ENCODE measurements at regions not wholly inside any gene's neighbourhood (a gene's known extent, or its start where the extent isn't known, plus 50 kb on each side); places are given as distances from the start of the nearest gene placed in this dataset.
"Not testable (repeated sequence)": the region's sequence is repeated elsewhere in the genome, so short reads cannot be mapped to it uniquely, and the experiment has no call there.

- not testable (repeated sequence) for DNase-seq (ENCODE audit: low spot score)
These were observed 147.4 kb downstream of the NPIPB11 start for GRCh38 chr16:29258946-29259634.

GRCh38 chr16:29257419-29258336 is 148.8 kb downstream of the NPIPB11 start:
- DNase-seq (ENCODE audit: low spot score), result not testable (repeated sequence)

- no peak for DNase-seq (ENCODE audit: low spot score)
These were observed 150.0 kb downstream of the NPIPB11 start for GRCh38 chr16:29256501-29256981.

DNA sequence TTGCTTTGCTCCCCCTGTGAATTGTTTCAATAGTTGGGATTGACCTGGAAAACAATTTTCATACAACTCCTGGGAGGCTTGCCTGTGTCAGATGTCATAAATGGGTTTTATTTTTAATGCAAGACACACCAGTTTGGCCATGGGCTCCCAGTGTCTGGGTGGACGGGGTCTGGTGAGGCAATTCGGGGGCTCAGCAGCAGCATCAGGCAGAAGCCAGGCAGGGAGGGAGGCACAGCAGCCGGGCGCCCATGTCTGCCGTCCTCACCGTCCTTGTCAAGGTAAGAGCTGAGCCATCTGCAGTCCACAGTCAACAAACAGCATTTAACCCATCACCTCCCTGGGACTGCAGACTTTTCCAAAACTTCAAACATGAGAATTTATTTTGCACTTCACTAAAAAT is 150.6 kb downstream of the NPIPB11 start:
- DNase-seq (ENCODE audit: low spot score), result not testable (repeated sequence)

DNA sequence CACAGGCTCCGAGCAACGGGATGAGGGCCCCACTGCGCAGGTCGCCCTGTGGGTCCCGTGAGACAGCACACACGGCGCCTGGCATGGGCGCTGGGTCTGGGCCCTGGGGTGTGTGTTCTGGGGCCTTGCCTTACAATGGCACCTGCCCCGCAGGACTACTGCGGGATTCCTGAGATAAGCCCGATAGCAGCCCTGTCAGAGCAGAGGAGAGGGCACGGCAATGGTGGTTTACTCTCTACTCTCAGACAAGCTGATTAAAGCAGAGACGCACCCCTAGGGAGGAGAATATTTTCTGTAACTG is 151.1 kb downstream of the NPIPB11 start:
- DNase-seq (ENCODE audit: low spot score), result not testable (repeated sequence)

- no peak for DNase-seq (ENCODE audit: low spot score)
These were observed 151.6 kb downstream of the NPIPB11 start for GRCh38 chr16:29254676-29255495.

GRCh38 chr16:29253716-29254590 is 152.6 kb downstream of the NPIPB11 start:
- DNase-seq (ENCODE audit: low spot score), result not testable (repeated sequence)

DNA sequence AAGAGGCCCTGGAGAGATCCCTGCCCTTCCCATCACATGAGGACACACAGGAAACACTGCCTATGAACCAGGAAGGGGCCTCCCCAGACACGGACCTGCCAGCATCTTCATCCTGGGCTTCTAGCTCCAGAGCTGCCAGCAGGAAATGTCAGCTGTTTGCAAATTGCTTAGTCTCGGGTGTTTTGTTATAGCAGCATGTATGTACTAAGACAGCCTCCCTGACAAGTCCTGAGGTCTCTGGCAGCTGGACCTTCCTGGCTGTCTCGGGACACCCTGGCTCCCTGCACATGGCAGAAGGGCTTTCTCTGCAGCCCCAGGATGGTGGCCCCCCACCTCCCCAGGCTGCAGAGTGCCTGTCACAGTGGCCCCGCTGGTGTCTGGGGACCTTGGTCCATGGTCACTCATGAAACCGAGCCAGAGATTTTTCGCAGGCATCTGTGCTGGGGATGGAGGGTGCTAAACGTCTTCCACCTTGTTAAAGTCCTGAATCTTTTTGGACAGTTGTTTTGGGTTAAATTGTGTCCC is 153.4 kb downstream of the NPIPB11 start:
- not testable (repeated sequence) for DNase-seq (ENCODE audit: low spot score)

GRCh38 chr16:29252311-29252710 is 154.2 kb downstream of the NPIPB11 start:
- not testable (repeated sequence) for DNase-seq (ENCODE audit: low spot score)

- DNase-seq (ENCODE audit: low spot score), result not testable (repeated sequence)
These were observed 154.9 kb downstream of the NPIPB11 start for GRCh38 chr16:29251571-29252011.

GRCh38 chr16:29250923-29251434 is 155.5 kb downstream of the NPIPB11 start:
- not testable (repeated sequence) for DNase-seq (ENCODE audit: low spot score)

GRCh38 chr16:29250469-29250868 is 156.0 kb downstream of the NPIPB11 start:
- DNase-seq (ENCODE audit: low spot score), result not testable (repeated sequence)

- DNase-seq (ENCODE audit: low spot score), result not testable (repeated sequence)
These were observed 157.6 kb downstream of the NPIPB11 start for GRCh38 chr16:29248940-29249318.

DNA sequence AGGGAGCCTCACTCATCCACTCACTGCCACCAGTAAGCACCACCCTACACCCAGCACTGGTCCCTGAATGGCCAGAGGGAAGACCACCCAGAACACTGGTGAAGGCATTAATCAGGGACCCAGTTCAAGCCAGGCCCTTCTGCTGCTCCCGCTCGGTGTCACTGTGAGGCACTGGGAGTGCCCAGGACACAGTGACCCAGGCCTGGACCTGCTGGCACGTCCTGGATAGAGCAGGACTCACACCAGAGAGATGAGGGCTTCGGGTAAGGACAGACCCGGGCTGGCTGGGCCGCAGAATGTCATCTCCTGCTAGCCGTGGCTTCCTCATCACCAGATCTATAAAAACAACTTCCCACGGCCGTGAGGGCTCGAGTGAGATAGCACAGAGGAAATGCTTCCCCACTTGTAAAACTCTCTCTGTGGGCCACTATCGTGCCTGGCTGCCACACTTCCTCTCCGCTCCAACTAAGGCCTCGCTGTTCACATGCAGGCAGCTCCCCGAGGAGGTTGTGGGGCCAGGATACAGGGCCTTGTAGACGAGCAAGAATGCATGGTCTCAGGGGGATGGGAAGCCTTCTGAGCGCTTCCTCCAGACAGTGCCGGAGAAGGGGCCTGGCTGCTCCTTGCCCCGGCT is 158.1 kb downstream of the NPIPB11 start:
- DNase-seq (ENCODE audit: low spot score), result peak; percentile 21

- DNase-seq (ENCODE audit: low spot score), result not testable (repeated sequence)
These were observed 160.4 kb downstream of the NPIPB11 start for GRCh38 chr16:29246091-29246490.

GRCh38 chr16:29237971-29238370 is 168.5 kb downstream of the NPIPB11 start:
- no peak for DNase-seq (ENCODE audit: low spot score)

- DNase-seq (ENCODE audit: low spot score), result not testable (repeated sequence)
These were observed 169.0 kb downstream of the NPIPB11 start for GRCh38 chr16:29237495-29237894.

DNA sequence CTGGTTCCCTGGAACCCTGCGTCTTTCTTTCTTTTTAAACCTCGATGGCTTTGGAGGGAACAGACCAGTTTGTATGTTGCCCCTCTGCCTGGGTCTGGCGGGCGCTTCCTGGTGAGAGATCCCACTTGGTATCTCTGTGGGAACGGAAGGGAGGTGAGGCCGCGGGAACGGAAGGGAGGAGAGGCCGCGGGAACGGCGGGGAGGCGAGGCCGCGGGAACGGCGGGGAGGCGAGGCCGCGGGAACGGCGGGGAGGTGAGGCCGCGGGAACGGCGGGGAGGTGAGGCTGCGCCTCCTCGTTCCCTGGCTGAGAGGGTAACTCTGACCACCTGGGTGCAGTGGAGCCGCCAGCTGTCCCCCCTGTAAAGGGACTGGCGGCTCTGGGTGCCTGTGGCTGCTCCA is 169.5 kb downstream of the NPIPB11 start:
- not testable (repeated sequence) for DNase-seq (ENCODE audit: low spot score)

- not testable (repeated sequence) for DNase-seq (ENCODE audit: low spot score)
These were observed 170.6 kb downstream of the NPIPB11 start for GRCh38 chr16:29235836-29236370.

Data from pons (tissue), 1 donor.